ENCODE measurements at regions not wholly inside any gene's neighbourhood (a gene's known extent, or its start where the extent isn't known, plus 50 kb on each side); places are given as distances from the start of the nearest gene placed in this dataset.

DNA sequence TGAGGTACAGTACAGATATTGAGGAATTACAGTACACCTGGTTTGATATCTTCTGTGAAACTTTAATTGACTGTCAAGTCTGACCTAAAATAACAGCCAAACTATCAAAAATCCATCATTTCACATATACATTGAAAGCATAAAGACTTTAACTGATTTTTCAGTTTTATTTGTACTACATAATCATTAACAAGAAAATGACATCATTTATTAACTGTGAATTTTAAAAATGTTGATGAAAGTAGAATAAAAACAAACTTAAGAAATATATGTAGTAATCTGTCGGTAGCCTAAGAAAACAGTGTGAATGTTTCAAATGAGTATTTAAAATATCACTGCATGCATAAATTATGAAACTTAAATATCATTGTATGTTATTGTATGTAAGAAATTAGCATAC, 836.7 kb upstream of the GHITM start:
- Histone ChIP-seq H2BK12ac (ENCODE audit: low read depth, low read length) (no peak overlapping the region), H3K23ac (ENCODE audit: insufficient read length) (no peak overlapping the region), H3K18ac (ENCODE audit: extremely low read depth, low read length) (no peak overlapping the region), H3K27ac (ENCODE audit: low read depth, low read length) (no peak overlapping the region), H4K8ac (ENCODE audit: extremely low read depth, insufficient read depth, low read length) (no peak overlapping the region), H3K79me1 (ENCODE audit: low read depth, low read length) (no peaks in the 10 kb centered on the region), H3K23me2 (ENCODE audit: low read depth, low read length) (no peaks in the 10 kb centered on the region), H3K79me2 (ENCODE audit: control insufficient read depth in 1 of 2, insufficient read depth in 2 of 2, low read length in 2 of 2) (no peaks in the 10 kb centered on the region), H3K36me3 (ENCODE audit: control insufficient read depth in 2 of 4, insufficient read depth in 4 of 4, low read length in 3 of 4) (no peaks in the 10 kb centered on the region), H4K91ac (replicated peaks; ENCODE audit: insufficient read length, low read length) (no peak overlapping the region), H3K27me3 (replicated peaks in 1 of 4; ENCODE audit: control insufficient read depth in 3 of 4, extremely low read depth in 1 of 4, insufficient read depth in 3 of 4, low read length in 3 of 4) (no peaks in the 10 kb centered on the region), H3K4me2 (ENCODE audit: insufficient read depth in 1 of 2, low read depth in 2 of 2, low read length in 2 of 2) (no peak overlapping the region), H3K4ac (replicated peaks; ENCODE audit: insufficient read length, low read depth, low read length) (no peak overlapping the region), H3K4me3 (ENCODE audit: extremely low read depth in 1 of 4, insufficient read depth in 2 of 4, low read depth in 3 of 4, low read length in 4 of 4) (no peak overlapping the region), H4K20me1 (replicated peaks in 1 of 2; ENCODE audit: control insufficient read depth in 1 of 2, insufficient read depth in 2 of 2, low read length in 2 of 2) (no peaks in the 10 kb centered on the region), H2AK5ac (ENCODE audit: low read depth, low read length) (no peak overlapping the region), H2BK120ac (replicated peaks; ENCODE audit: low read depth, low read length) (no peak overlapping the region), H3K14ac (ENCODE audit: insufficient read length) (no peak overlapping the region), H2BK5ac (ENCODE audit: low read depth, low read length) (no peak overlapping the region), H3K9ac (replicated peaks in 1 of 4; ENCODE audit: extremely low read depth in 1 of 4, low read depth in 3 of 4, low read length in 3 of 4) (no peak overlapping the region), H4K5ac (ENCODE audit: insufficient read length, low read depth, low read length) (no peak overlapping the region), H2BK20ac (ENCODE audit: low read length) (no peak overlapping the region), H3K9me3 (ENCODE audit: insufficient read depth in 2 of 2, low read depth in 1 of 2, low read length in 1 of 2) (no peaks in the 10 kb centered on the region), H3K4me1 (replicated peaks in 1 of 4; ENCODE audit: control insufficient read depth in 3 of 4, insufficient read depth in 4 of 4, low read length in 3 of 4) (no peaks in the 10 kb centered on the region), H2AFZ (ENCODE audit: low read length) (no peak overlapping the region), H2BK15ac (ENCODE audit: low read length) (no peak overlapping the region), H3K56ac (replicated peaks; ENCODE audit: insufficient read length, low read depth, low read length) (no peak overlapping the region)
- DNase-seq (ENCODE audit: low read depth in 1 of 2, low spot score in 2 of 2) (no peak), FAIRE-seq (no peak)
- 94% methylated on average over 1 of the region's 1 CpG; no CpG with 5 or more reads in 1 of the 2 experiments for WGBS, 2 experiments (ENCODE audit: extremely low coverage in 1 of 2, insufficient coverage in 1 of 2, insufficient read length in 1 of 2, insufficient replicate concordance in 2 of 2, low coverage in 1 of 2, low lambda C conversion rate in 2 of 2, missing lambda C conversion rate in 1 of 2)
- TF ChIP-seq, protein P1, sequence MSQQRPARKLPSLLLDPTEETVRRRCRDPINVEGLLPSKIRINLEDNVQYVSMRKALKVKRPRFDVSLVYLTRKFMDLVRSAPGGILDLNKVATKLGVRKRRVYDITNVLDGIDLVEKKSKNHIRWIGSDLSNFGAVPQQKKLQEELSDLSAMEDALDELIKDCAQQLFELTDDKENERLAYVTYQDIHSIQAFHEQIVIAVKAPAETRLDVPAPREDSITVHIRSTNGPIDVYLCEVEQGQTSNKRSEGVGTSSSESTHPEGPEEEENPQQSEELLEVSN (IDR thresholded peaks at IDR 0.05): no peak
- TF ChIP-seq, protein P2, sequence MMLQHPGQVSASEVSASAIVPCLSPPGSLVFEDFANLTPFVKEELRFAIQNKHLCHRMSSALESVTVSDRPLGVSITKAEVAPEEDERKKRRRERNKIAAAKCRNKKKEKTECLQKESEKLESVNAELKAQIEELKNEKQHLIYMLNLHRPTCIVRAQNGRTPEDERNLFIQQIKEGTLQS (IDR thresholded peaks at IDR 0.05; ENCODE audit: insufficient read depth, low read depth, low read length): no peak
- TF ChIP-seq SP4 (IDR thresholded peaks at IDR 0.05; ENCODE audit: low read length) (no peak), PHF8 (conservative IDR thresholded peaks at IDR 0.05; ENCODE audit: low read depth, low read length) (no peak)
- POLR2A ChIA-PET (ENCODE audit: partially characterized antibody): no interaction called here
- CTCF ChIA-PET (ENCODE audit: partially characterized antibody): interaction anchor here (1.0 kb wide), 1 partner anchor 569 kb away, joined by 3 read pairs; no protein-coding TSS in a partner anchor
